OCI-LY7 (cell line): ENCODE measurements at regions not wholly inside any gene's neighbourhood (a gene's known extent, or its start where the extent isn't known, plus 50 kb on each side); places are given as distances from the start of the nearest gene placed in this dataset.

Experiments
- CTCF ChIP-seq: fragments of 200-600 bp; sonication (generic); conservative IDR thresholded peaks from 2 replicates; pipeline ENCODE4 v1.5.1; 2014; ENCODE audit warnings: mild to moderate bottlenecking, antibody characterized with exemption, low read length, moderate library complexity, mixed read lengths
- EZH2phosphoT487 ChIP-seq: fragments of 200-600 bp; sonication (generic); IDR thresholded peaks from 2 replicates; pipeline ENCODE4 v1.6.1; 2018; ENCODE audit warnings: low read depth, borderline replicate concordance, mild to moderate bottlenecking, mixed run types, antibody characterized with exemption, low read length, moderate library complexity, mixed read lengths

GRCh38 chr10:131840788-131841118 is 60.1 kb upstream of the PPP2R2D start:
- TF ChIP-seq CTCF: no peak
- no peak for TF ChIP-seq EZH2phosphoT487
